ENCODE measurements at regions not wholly inside any gene's neighbourhood (a gene's known extent, or its start where the extent isn't known, plus 50 kb on each side); places are given as distances from the start of the nearest gene placed in this dataset.

DNA sequence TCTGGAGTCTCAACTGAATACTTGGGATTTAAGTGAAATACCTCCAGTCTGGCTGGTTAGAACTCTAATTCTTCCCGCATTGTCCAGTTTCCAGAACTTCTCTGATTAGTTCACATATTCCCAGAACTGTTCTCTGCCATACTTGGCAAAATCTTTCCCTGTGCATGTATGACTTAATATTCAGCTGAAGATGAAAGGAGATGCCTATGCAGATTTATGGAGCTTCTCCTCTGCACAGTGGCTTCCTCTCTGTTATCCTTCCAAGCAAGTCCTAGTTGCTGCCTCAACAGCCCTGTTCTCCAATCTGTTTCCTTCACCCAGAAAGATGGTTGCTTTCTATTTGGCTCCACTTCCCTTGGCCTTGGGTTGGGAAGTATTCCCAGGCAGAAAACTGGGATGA lies 155.4 kb upstream of the GATA6 start:
- H3K4me3 ChIP-seq (ENCODE audit: low read depth, low read length) = no peak overlapping the region
- TF ChIP-seq, protein P1, sequence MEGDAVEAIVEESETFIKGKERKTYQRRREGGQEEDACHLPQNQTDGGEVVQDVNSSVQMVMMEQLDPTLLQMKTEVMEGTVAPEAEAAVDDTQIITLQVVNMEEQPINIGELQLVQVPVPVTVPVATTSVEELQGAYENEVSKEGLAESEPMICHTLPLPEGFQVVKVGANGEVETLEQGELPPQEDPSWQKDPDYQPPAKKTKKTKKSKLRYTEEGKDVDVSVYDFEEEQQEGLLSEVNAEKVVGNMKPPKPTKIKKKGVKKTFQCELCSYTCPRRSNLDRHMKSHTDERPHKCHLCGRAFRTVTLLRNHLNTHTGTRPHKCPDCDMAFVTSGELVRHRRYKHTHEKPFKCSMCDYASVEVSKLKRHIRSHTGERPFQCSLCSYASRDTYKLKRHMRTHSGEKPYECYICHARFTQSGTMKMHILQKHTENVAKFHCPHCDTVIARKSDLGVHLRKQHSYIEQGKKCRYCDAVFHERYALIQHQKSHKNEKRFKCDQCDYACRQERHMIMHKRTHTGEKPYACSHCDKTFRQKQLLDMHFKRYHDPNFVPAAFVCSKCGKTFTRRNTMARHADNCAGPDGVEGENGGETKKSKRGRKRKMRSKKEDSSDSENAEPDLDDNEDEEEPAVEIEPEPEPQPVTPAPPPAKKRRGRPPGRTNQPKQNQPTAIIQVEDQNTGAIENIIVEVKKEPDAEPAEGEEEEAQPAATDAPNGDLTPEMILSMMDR (IDR thresholded peaks at IDR 0.05; ENCODE audit: low read depth, low read length) = no peak

DNA sequence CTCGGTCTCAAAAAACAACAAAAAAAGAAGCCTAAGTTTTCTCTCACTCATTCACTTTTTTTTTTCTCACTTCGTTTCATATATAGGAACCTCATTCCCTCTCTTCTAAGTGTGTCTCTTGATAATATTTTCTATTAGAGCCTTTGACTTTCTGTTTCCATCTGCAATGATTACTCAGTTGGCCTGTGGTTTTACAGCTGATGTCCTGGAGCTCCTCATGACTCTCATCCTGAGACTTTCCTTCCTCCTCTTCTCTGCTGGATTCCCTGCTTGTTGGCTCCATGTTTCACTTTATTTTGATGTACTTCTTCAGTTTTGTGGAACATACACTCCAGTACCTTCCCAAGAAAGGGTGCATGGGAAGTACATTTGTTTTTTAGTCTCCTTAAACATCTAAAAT lies 154.2 kb upstream of the GATA6 start:
- TF ChIP-seq, protein P1 (IDR thresholded peaks at IDR 0.05; ENCODE audit: low read depth, low read length) = no peak
- H3K4me3 ChIP-seq (ENCODE audit: low read depth, low read length) = no peak overlapping the region

DNA sequence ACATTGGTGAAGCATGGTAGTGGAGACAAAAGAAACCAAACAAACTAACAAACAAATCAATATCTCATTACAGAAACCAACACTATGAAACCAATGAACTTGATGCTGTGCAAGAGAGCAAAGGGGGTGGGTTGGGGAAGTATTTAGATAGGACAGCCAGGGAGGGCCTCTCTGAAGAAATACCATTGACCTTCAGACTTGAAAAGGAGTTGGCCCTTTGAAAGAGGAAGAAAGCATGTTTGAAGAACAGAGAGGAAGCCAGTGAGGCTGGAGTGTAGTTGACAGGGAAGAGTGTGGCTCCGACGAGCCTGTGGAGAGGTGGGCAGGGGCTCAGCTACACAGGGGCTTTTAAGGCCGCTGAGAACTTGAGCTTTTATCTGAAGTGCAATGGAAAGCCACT lies 151.0 kb upstream of the GATA6 start:
- TF ChIP-seq, protein P1 (IDR thresholded peaks at IDR 0.05; ENCODE audit: low read depth, low read length) = no peak
- no peak overlapping the region for H3K4me3 ChIP-seq (ENCODE audit: low read depth, low read length)

DNA sequence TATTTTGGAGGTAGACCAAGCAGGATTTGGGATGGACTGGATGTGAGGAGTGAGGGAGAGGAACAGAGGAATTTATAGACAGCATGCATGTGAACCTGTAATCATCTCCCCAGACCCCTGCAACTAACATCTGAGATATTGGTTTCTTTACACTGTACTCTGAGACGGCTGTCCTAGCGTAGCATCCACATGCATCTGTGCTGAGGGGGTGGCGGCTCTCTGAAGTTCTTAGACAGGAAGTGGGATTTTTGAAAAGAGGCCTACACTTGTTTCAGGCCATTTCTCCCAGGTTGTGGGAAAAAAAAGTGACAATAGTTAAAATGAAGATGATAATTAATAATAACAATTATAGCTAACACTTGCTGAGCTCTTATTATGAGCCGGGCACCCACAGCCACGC lies 150.2 kb upstream of the GATA6 start:
- TF ChIP-seq, protein P1 (IDR thresholded peaks at IDR 0.05; ENCODE audit: low read depth, low read length) = no peak
- H3K4me3 ChIP-seq (ENCODE audit: low read depth, low read length) = no peak overlapping the region

DNA sequence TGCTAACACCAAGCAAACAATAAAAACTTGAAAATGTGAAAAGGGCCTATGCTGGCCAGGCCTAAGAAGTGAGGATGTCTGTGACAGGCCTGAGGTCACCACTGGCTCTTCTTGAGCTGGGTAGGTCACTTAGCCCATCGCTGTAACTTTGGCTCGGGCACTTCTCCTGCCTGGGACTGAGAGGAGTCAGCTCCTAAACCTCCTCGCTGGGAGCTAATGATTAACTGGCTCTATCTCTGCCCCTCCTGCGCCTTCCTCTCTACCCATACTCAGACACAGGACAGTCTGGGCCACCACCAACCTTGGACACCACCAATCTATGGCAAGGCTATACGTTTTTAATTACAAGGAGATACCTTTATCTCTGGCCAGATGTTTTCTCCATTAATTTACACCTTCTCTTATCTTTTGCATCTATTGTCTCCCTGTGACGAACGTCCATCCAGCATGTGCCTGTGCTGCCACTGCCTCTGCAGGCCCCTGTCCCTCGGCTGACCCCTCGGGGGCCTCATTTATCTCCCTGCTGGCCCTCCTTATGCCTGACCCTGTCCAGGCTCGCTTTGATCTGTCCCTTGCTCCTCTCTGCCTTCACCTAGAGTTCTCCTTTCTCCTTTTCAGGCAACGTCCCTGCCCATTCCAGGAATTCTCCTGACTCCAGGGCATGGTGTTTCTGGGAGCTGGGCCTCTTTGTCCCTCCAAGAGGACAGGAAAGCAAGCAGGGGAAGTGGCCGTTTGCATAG lies 149.1 kb upstream of the GATA6 start:
- no peak overlapping the region for H3K4me3 ChIP-seq (ENCODE audit: low read depth, low read length)
- TF ChIP-seq, protein P1 (IDR thresholded peaks at IDR 0.05; ENCODE audit: low read depth, low read length) = no peak

DNA sequence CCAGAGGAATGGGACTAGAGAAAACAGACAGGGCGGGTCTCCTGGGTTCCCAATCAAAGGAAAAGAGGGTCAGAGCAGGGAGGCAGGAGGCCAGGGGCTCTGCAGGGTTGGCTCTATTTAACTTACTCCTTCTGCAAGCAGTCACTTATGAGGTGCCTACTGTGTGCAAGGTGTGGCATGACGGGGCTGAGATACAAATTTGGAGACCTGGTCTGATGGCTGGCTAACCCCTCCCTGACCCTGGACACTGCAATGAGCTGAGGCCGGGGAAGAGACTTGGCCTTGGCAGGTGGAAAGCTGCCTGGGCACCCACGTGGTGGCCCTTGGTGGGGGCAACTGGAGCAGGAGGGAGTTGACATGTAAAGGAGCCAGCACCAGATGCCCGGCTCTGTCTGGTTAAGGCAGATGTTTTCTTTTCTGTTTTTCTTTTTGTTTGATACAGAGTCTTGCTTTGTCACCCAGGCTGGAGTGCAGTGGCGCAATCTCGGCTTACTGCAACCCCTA lies 148.5 kb upstream of the GATA6 start:
- TF ChIP-seq, protein P1 (IDR thresholded peaks at IDR 0.05; ENCODE audit: low read depth, low read length) = no peak
- H3K4me3 ChIP-seq (ENCODE audit: low read depth, low read length) = no peak overlapping the region

DNA sequence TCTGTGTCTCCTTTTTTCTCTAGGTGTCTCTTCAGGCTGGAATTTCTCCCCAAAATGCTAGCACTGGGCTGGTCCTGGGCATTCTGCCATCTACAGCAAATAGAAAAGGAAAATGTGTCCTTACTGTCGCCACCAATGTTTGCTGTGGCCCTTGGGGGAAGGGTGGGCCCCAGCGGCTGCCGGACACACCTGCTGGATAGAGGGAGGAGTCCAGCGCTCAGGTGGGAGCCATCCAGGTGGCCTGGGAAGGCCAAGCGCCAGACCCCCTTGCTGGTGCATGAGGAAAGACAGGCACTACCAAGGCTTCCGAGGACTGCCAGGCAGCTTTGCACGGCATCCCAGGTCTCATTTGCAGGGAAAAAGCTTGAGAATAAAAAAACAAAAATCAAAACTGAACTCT lies 147.7 kb upstream of the GATA6 start:
- TF ChIP-seq, protein P1 (IDR thresholded peaks at IDR 0.05; ENCODE audit: low read depth, low read length) = no peak
- no peak overlapping the region for H3K4me3 ChIP-seq (ENCODE audit: low read depth, low read length)
